ENCODE measurements at regions not wholly inside any gene's neighbourhood (a gene's known extent, or its start where the extent isn't known, plus 50 kb on each side); places are given as distances from the start of the nearest gene placed in this dataset.

- no peak overlapping the region for H3K27ac ChIP-seq (ENCODE audit: low read length)
- no peaks in the 10 kb centered on the region for H3K36me3 ChIP-seq (ENCODE audit: control insufficient read depth in 1 of 2, insufficient read depth in 2 of 2, low read length in 2 of 2)
- no peaks in the 10 kb centered on the region for H3K27me3 ChIP-seq (ENCODE audit: low read depth, low read length)
- no peak overlapping the region for H3K4me3 ChIP-seq (ENCODE audit: low read depth in 1 of 2, low read length in 2 of 2)
- no peaks in the 10 kb centered on the region for H3K9me3 ChIP-seq (ENCODE audit: control insufficient read depth in 1 of 2, low read length in 2 of 2)
- H3K4me1 ChIP-seq (ENCODE audit: control insufficient read depth in 1 of 2, insufficient read depth in 2 of 2, low read length in 2 of 2), result no peaks in the 10 kb centered on the region
Measured at GRCh38 chr9:117864385-117865057, 160.3 kb downstream of the TLR4 start.

GRCh38 chr9:117868594-117868993 is 164.4 kb downstream of the TLR4 start:
- Histone ChIP-seq H3K9me3 (ENCODE audit: control insufficient read depth in 1 of 2, low read length in 2 of 2) (no peaks in the 10 kb centered on the region), H3K4me1 (ENCODE audit: control insufficient read depth in 1 of 2, insufficient read depth in 2 of 2, low read length in 2 of 2) (no peaks in the 10 kb centered on the region), H3K27me3 (ENCODE audit: low read depth, low read length) (no peaks in the 10 kb centered on the region), H3K27ac (ENCODE audit: low read length) (no peak overlapping the region), H3K4me3 (ENCODE audit: low read depth in 1 of 2, low read length in 2 of 2) (no peak overlapping the region), H3K36me3 (ENCODE audit: control insufficient read depth in 1 of 2, insufficient read depth in 2 of 2, low read length in 2 of 2) (no peaks in the 10 kb centered on the region)

GRCh38 chr9:117869287-117869686 is 165.1 kb downstream of the TLR4 start:
- Histone ChIP-seq H3K9me3 (ENCODE audit: control insufficient read depth in 1 of 2, low read length in 2 of 2) (no peaks in the 10 kb centered on the region), H3K4me3 (ENCODE audit: low read depth in 1 of 2, low read length in 2 of 2) (no peak overlapping the region), H3K36me3 (ENCODE audit: control insufficient read depth in 1 of 2, insufficient read depth in 2 of 2, low read length in 2 of 2) (no peaks in the 10 kb centered on the region), H3K4me1 (ENCODE audit: control insufficient read depth in 1 of 2, insufficient read depth in 2 of 2, low read length in 2 of 2) (no peaks in the 10 kb centered on the region), H3K27ac (ENCODE audit: low read length) (no peak overlapping the region), H3K27me3 (ENCODE audit: low read depth, low read length) (no peaks in the 10 kb centered on the region)

- H3K36me3 ChIP-seq (ENCODE audit: control insufficient read depth in 1 of 2, insufficient read depth in 2 of 2, low read length in 2 of 2), result no peaks in the 10 kb centered on the region
- no peak overlapping the region for H3K27ac ChIP-seq (ENCODE audit: low read length)
- H3K4me3 ChIP-seq (ENCODE audit: low read depth in 1 of 2, low read length in 2 of 2), result no peak overlapping the region
- no peaks in the 10 kb centered on the region for H3K9me3 ChIP-seq (ENCODE audit: control insufficient read depth in 1 of 2, low read length in 2 of 2)
- H3K4me1 ChIP-seq (ENCODE audit: control insufficient read depth in 1 of 2, insufficient read depth in 2 of 2, low read length in 2 of 2), result no peaks in the 10 kb centered on the region
- H3K27me3 ChIP-seq (ENCODE audit: low read depth, low read length), result no peaks in the 10 kb centered on the region
Measured at GRCh38 chr9:117869712-117870111, 165.5 kb downstream of the TLR4 start.

- H3K4me1 ChIP-seq (ENCODE audit: control insufficient read depth in 1 of 2, insufficient read depth in 2 of 2, low read length in 2 of 2), result no peaks in the 10 kb centered on the region
Measured at GRCh38 chr9:117873664-117874063, 169.5 kb downstream of the TLR4 start.

DNA sequence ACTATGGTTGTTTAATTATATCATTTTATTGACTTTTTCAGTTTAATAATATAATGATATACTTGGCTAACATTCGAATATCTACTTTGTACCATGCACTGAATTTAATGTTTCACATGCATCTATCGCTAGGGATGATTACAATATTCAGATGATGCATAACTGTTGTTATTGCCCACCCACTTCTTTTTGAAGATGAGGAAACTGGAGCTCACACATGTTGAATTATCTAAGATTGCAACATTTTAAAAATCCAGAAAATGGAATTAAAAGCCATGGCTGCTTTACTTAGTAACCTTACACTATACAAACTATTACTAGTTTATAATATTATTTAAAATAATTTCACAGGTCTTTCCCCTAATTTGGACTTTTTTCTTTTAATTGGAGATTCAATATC is 171.7 kb downstream of the TLR4 start:
- no peak overlapping the region for H3K27ac ChIP-seq (ENCODE audit: low read length)
- no peaks in the 10 kb centered on the region for H3K4me1 ChIP-seq (ENCODE audit: control insufficient read depth in 1 of 2, insufficient read depth in 2 of 2, low read length in 2 of 2)
- no peaks in the 10 kb centered on the region for H3K27me3 ChIP-seq (ENCODE audit: low read depth, low read length)

More at GRCh38 chr9:117873664-117874063, 169.5 kb downstream of the TLR4 start:
- no peaks in the 10 kb centered on the region for H3K9me3 ChIP-seq (ENCODE audit: control insufficient read depth in 1 of 2, low read length in 2 of 2)
- no peaks in the 10 kb centered on the region for H3K36me3 ChIP-seq (ENCODE audit: control insufficient read depth in 1 of 2, insufficient read depth in 2 of 2, low read length in 2 of 2)
- H3K27me3 ChIP-seq (ENCODE audit: low read depth, low read length), result no peaks in the 10 kb centered on the region
- H3K27ac ChIP-seq (ENCODE audit: low read length), result no peak overlapping the region
- H3K4me3 ChIP-seq (ENCODE audit: low read depth in 1 of 2, low read length in 2 of 2), result no peak overlapping the region

GRCh38 chr9:117882171-117882570 is 178.0 kb downstream of the TLR4 start:
- H3K27me3 ChIP-seq (ENCODE audit: low read depth, low read length), result no peaks in the 10 kb centered on the region
- no peaks in the 10 kb centered on the region for H3K9me3 ChIP-seq (ENCODE audit: control insufficient read depth in 1 of 2, low read length in 2 of 2)
- no peak overlapping the region for H3K4me3 ChIP-seq (ENCODE audit: low read depth in 1 of 2, low read length in 2 of 2)

More for the DNA sequence above, 171.7 kb downstream of the TLR4 start:
- Histone ChIP-seq H3K4me3 (ENCODE audit: low read depth in 1 of 2, low read length in 2 of 2) (no peak overlapping the region), H3K36me3 (ENCODE audit: control insufficient read depth in 1 of 2, insufficient read depth in 2 of 2, low read length in 2 of 2) (no peaks in the 10 kb centered on the region), H3K9me3 (ENCODE audit: control insufficient read depth in 1 of 2, low read length in 2 of 2) (no peaks in the 10 kb centered on the region)

DNA sequence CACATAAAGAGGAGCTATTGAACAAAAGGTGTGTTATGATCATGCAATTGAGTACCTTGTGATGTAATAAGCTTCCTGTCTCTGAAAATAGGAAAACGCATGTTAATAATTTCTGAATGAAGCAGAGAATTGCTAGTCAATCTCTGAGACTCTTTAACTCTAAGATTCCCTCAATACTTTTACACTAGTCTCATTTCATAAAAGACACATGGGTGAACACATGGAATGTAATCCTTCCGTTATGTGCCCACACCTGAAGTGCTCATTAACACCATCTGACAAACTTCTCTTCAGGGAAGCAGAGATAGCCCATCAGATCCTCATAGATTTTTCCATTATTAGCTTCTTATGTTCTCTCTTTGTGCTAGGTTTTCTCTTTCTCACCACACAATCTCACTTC is 182.4 kb downstream of the TLR4 start:
- H3K4me3 ChIP-seq (ENCODE audit: low read depth in 1 of 2, low read length in 2 of 2), result no peak overlapping the region
- H3K27ac ChIP-seq (ENCODE audit: low read length), result no peak overlapping the region
- no peaks in the 10 kb centered on the region for H3K4me1 ChIP-seq (ENCODE audit: control insufficient read depth in 1 of 2, insufficient read depth in 2 of 2, low read length in 2 of 2)
- no peaks in the 10 kb centered on the region for H3K36me3 ChIP-seq (ENCODE audit: control insufficient read depth in 1 of 2, insufficient read depth in 2 of 2, low read length in 2 of 2)
- H3K27me3 ChIP-seq (ENCODE audit: low read depth, low read length), result no peaks in the 10 kb centered on the region
- H3K9me3 ChIP-seq (ENCODE audit: control insufficient read depth in 1 of 2, low read length in 2 of 2), result no peaks in the 10 kb centered on the region

More at GRCh38 chr9:117882171-117882570, 178.0 kb downstream of the TLR4 start:
- Histone ChIP-seq H3K36me3 (ENCODE audit: control insufficient read depth in 1 of 2, insufficient read depth in 2 of 2, low read length in 2 of 2) (no peaks in the 10 kb centered on the region), H3K4me1 (ENCODE audit: control insufficient read depth in 1 of 2, insufficient read depth in 2 of 2, low read length in 2 of 2) (no peaks in the 10 kb centered on the region), H3K27ac (ENCODE audit: low read length) (no peak overlapping the region)

DNA sequence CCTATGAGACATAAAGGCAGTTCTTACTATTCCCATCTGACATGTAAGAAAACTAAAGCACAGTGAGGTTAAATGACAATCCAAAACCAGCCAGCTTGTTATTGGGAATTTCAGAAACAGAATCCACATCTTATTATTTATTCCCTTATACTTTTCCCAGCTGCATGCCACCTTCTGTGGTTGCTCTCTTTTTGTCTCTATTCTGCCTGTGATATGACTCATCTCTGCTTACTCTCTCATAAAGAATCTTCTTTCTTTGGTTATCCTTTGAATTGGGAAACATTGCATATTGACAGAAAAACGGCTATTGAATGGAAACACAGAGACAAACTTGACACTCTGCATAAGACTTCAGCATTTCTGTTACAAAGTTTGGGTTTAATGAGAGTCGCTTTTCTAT is 183.2 kb downstream of the TLR4 start:
- H3K9me3 ChIP-seq (ENCODE audit: control insufficient read depth in 1 of 2, low read length in 2 of 2), result no peaks in the 10 kb centered on the region
- H3K4me1 ChIP-seq (ENCODE audit: control insufficient read depth in 1 of 2, insufficient read depth in 2 of 2, low read length in 2 of 2), result no peaks in the 10 kb centered on the region
- no peaks in the 10 kb centered on the region for H3K27me3 ChIP-seq (ENCODE audit: low read depth, low read length)
- H3K27ac ChIP-seq (ENCODE audit: low read length), result no peak overlapping the region
- H3K4me3 ChIP-seq (ENCODE audit: low read depth in 1 of 2, low read length in 2 of 2), result no peak overlapping the region
- no peaks in the 10 kb centered on the region for H3K36me3 ChIP-seq (ENCODE audit: control insufficient read depth in 1 of 2, insufficient read depth in 2 of 2, low read length in 2 of 2)

DNA sequence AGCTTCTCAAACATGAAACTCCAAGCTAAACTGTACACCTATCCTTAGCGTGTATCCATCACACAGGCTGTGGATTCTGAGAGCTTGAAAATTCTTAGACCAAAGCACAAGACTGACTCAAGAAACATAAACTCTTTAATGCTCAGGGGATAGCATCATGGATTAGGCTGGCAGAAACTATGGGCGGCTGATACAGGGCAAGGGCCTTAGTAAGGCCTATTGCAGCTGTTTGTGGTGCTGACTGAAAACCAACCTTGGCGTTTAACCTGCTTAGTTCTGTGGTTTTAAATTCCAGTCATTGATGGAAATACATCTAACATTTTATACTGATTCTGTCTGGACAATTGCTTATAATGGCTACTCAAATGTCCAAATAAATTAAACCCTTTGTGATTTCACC is 183.7 kb downstream of the TLR4 start:
- no peak overlapping the region for H3K4me3 ChIP-seq (ENCODE audit: low read depth in 1 of 2, low read length in 2 of 2)
- H3K9me3 ChIP-seq (ENCODE audit: control insufficient read depth in 1 of 2, low read length in 2 of 2), result no peaks in the 10 kb centered on the region
- H3K27me3 ChIP-seq (ENCODE audit: low read depth, low read length), result no peaks in the 10 kb centered on the region
- H3K36me3 ChIP-seq (ENCODE audit: control insufficient read depth in 1 of 2, insufficient read depth in 2 of 2, low read length in 2 of 2), result no peaks in the 10 kb centered on the region
- no peak overlapping the region for H3K27ac ChIP-seq (ENCODE audit: low read length)
- no peaks in the 10 kb centered on the region for H3K4me1 ChIP-seq (ENCODE audit: control insufficient read depth in 1 of 2, insufficient read depth in 2 of 2, low read length in 2 of 2)

DNA sequence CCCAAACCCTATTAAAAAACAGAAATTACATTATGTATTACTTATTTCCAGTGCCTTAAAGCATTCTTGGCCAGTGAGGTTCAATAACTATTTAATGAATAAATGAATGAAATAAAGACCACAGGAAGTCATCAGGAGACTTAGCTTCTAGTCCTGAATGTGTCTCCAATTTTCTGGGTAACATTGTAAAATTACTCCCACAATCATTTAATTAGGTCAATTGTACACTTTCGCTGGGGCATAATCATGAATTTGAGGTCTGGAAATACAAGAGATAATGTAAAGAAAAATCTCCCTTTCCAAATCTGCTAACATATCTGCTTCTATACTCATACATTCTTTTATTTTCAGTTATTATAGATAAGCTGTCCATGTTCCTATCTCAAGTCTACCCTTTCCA is 199.2 kb downstream of the TLR4 start:
- H3K4me3 ChIP-seq (ENCODE audit: low read depth in 1 of 2, low read length in 2 of 2), result no peak overlapping the region
- no peaks in the 10 kb centered on the region for H3K27me3 ChIP-seq (ENCODE audit: low read depth, low read length)
- H3K9me3 ChIP-seq (ENCODE audit: control insufficient read depth in 1 of 2, low read length in 2 of 2), result no peaks in the 10 kb centered on the region
- no peaks in the 10 kb centered on the region for H3K4me1 ChIP-seq (ENCODE audit: control insufficient read depth in 1 of 2, insufficient read depth in 2 of 2, low read length in 2 of 2)
- H3K36me3 ChIP-seq (ENCODE audit: control insufficient read depth in 1 of 2, insufficient read depth in 2 of 2, low read length in 2 of 2), result no peaks in the 10 kb centered on the region
- no peak overlapping the region for H3K27ac ChIP-seq (ENCODE audit: low read length)

DNA sequence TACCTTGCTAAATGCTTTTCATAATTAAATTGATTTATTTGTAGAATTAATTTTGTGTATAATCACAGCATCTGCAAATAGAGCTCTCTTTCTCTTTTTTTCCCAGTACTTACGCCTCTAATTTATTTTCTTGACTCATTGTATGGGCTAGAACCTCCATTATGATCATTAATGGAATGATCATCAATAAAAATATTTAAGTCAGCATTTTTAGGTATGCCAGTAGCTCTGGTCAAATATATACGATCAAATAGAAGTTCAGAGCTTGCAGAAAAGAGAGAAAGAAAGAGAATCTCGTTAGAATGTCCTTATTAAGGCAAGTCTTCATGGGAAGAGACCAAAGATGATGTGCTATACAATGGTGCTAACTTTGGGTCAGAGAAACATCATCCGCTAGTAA is 202.6 kb downstream of the TLR4 start:
- no peaks in the 10 kb centered on the region for H3K4me1 ChIP-seq (ENCODE audit: control insufficient read depth in 1 of 2, insufficient read depth in 2 of 2, low read length in 2 of 2)
- peaks cover 0 to 15% of the 10 kb centered on the region in 2 donors for H3K9me3 ChIP-seq (ENCODE audit: control insufficient read depth in 1 of 2, low read length in 2 of 2)
- no peak overlapping the region for H3K4me3 ChIP-seq (ENCODE audit: low read depth in 1 of 2, low read length in 2 of 2)
- H3K27me3 ChIP-seq (ENCODE audit: low read depth, low read length), result no peaks in the 10 kb centered on the region
- no peak overlapping the region for H3K27ac ChIP-seq (ENCODE audit: low read length)
- no peaks in the 10 kb centered on the region for H3K36me3 ChIP-seq (ENCODE audit: control insufficient read depth in 1 of 2, insufficient read depth in 2 of 2, low read length in 2 of 2)

All from muscle layer of duodenum (tissue), 2 donors.